Stomach (tissue), 4 donors: ENCODE measurements at regions not wholly inside any gene's neighbourhood (a gene's known extent, or its start where the extent isn't known, plus 50 kb on each side); places are given as distances from the start of the nearest gene placed in this dataset.

Experiments
- POLR2AphosphoS5 ChIP-seq, 3 donors: sonication (generic); formaldehyde crosslinking; IDR thresholded peaks; one replicate each; pipeline ENCODE4 v1.6.1; 2016; ENCODE audit warnings: antibody characterized with exemption in 3 of 3
- TF ChIP-seq, protein P1 (sequence below), 7 experiments: fragments of 450-650 bp in 4 of 7; fragments of 200-600 bp in 3 of 7; sonication (generic) in 3 of 7; IDR thresholded peaks; one replicate each; pipeline ENCODE4 v1.5.1; 2016 to 2019; ENCODE audit warnings: antibody characterized with exemption in 7 of 7, control low read depth in 2 of 7, mild to moderate bottlenecking in 1 of 7

DNA sequence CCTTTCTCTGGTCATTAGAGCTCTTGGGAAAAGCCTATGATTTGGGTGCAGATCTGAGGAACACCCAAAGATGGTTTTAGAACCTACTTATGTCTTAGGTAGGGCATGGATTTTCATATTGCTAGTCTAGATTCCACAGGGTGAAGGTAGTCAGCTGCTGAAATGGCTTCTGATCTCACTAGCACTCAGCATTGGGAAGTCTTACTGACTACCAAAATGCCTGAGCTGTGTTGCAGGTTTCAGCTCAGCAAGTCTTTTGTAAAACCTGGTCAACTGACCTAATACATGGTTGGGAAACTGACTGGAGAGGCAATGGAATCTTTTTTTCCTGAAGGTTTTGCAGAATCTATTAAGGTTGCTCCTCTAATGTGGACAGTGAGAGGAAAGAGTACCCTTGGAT, 136.4 kb downstream of the CCNG2 start:
- TF ChIP-seq, protein P1, sequence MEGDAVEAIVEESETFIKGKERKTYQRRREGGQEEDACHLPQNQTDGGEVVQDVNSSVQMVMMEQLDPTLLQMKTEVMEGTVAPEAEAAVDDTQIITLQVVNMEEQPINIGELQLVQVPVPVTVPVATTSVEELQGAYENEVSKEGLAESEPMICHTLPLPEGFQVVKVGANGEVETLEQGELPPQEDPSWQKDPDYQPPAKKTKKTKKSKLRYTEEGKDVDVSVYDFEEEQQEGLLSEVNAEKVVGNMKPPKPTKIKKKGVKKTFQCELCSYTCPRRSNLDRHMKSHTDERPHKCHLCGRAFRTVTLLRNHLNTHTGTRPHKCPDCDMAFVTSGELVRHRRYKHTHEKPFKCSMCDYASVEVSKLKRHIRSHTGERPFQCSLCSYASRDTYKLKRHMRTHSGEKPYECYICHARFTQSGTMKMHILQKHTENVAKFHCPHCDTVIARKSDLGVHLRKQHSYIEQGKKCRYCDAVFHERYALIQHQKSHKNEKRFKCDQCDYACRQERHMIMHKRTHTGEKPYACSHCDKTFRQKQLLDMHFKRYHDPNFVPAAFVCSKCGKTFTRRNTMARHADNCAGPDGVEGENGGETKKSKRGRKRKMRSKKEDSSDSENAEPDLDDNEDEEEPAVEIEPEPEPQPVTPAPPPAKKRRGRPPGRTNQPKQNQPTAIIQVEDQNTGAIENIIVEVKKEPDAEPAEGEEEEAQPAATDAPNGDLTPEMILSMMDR (IDR thresholded peaks at IDR 0.05) = no peak
- TF ChIP-seq POLR2AphosphoS5 (IDR thresholded peaks at IDR 0.05) = no peak
